HCT116 (cell line): ENCODE measurements at regions not wholly inside any gene's neighbourhood (a gene's known extent, or its start where the extent isn't known, plus 50 kb on each side); places are given as distances from the start of the nearest gene placed in this dataset.

Experiments
- ATAC-seq: fragments of 200-7000 bp; cut with Tn5 transposase; 2 replicates; pipeline ENCODE4 v1.9.1; 2020; ENCODE audit warnings: mild to moderate bottlenecking, moderate library complexity
- BruUV-seq: library from RNA; stranded (reverse); fragments of 400-500 nt; replicated peaks from 2 replicates; lab custom pipeline; 2021; lab: Mats Ljungman, UMichigan
- CTCF ChIA-PET: fragments of 300-600 bp; sonication (Branson Sonifier 250); formaldehyde crosslinking; loops from one replicate; lab custom pipeline; 2021; ENCODE audit warnings: antibody characterized with exemption; lab: Charles Lee
- POLR2A ChIA-PET: fragments of 300-600, 350-600 bp; sonication (Branson Sonifier 250); formaldehyde crosslinking; loops from one replicate; lab custom pipeline; 2021; ENCODE audit warnings: antibody characterized with exemption; lab: Charles Lee
- RAD21 ChIA-PET, 2 experiments: fragments of 300-600 bp; sonication (Branson Sonifier 250); formaldehyde crosslinking; loops; one replicate each; lab custom pipeline; 2023; ENCODE audit warnings: low total read pairs in 2 of 2; ENCODE audit not compliant: uncharacterized antibody in 2 of 2, unreplicated experiment in 2 of 2, low non-redundant PET in 1 of 2; lab: Charles Lee
- DNase-seq: peaks from one replicate; pipeline ENCODE4 v3.0.0-alpha.2; 2010; ENCODE audit warnings: low read depth, low spot score
- H2AFZ ChIP-seq: fragments of 200-600 bp; shearing (Covaris generic), sonication (generic); 2 replicates; pipeline ENCODE4 v1.6.1; 2017; ENCODE audit warnings: low read depth, mixed run types, mixed read lengths, antibody characterized with exemption, low read length; ENCODE audit not compliant: poor library complexity, severe bottlenecking
- H3K27ac ChIP-seq: 2 replicates; pipeline ENCODE4 v1.5.1; 2012; ENCODE audit warnings: low read depth, low read length
- H3K27me3 ChIP-seq: fragments of 200-600 bp; sonication (generic); 2 replicates; pipeline ENCODE4 v1.6.1; 2016; ENCODE audit warnings: mixed run types, low read length, mixed read lengths; ENCODE audit not compliant: insufficient read depth
- H3K36me3 ChIP-seq, 2 experiments: fragments of 200-500 bp in 1 of 2; fragments of 200-600 bp in 1 of 2; sonication (Bioruptor generic) in 1 of 2; sonication (generic) in 1 of 2; 2 replicates each; pipeline versions ENCODE4 v1.5.1 to v1.6.1; 2014 to 2016; ENCODE audit warnings: low read length in 2 of 2, inconsistent platforms in 1 of 2, mixed read lengths in 1 of 2, mixed run types in 1 of 2; ENCODE audit not compliant: insufficient read depth in 2 of 2, control insufficient read depth in 1 of 2
- H3K4me1 ChIP-seq, 2 experiments: fragments of 200-600 bp in 1 of 2; sonication (generic) in 1 of 2; 2 replicates each; pipeline versions ENCODE4 v1.5.1 to v1.6.1; 2012 to 2017; ENCODE audit warnings: low read length in 2 of 2, inconsistent platforms in 1 of 2, mild to moderate bottlenecking in 1 of 2, mixed read lengths in 1 of 2, mixed run types in 1 of 2, moderate library complexity in 1 of 2; ENCODE audit not compliant: insufficient read depth in 2 of 2, control insufficient read depth in 1 of 2
- H3K4me2 ChIP-seq: fragments of 200-600 bp; sonication (generic); 2 replicates; pipeline ENCODE4 v1.6.1; 2017; ENCODE audit warnings: mixed run types, low read length, mixed read lengths
- H3K4me3 ChIP-seq, 2 experiments: fragments of 200-600 bp in 1 of 2; sonication (generic) in 1 of 2; replicated peaks in 1 of 2; 2 replicates each; pipeline ENCODE4 v1.5.1; 2011 to 2016; ENCODE audit warnings: low read length in 2 of 2, control low read depth in 1 of 2, low read depth in 1 of 2, mild to moderate bottlenecking in 1 of 2, mixed read lengths in 1 of 2, mixed run types in 1 of 2
- H3K79me2 ChIP-seq: fragments of 200-600 bp; sonication (generic); 2 replicates; pipeline ENCODE4 v1.6.1; 2017; ENCODE audit warnings: mild to moderate bottlenecking, mixed run types, low read length, moderate library complexity, mixed read lengths; ENCODE audit not compliant: insufficient read depth
- H3K9ac ChIP-seq: fragments of 200-600 bp; sonication (generic); 2 replicates; pipeline ENCODE4 v1.6.1; 2016; ENCODE audit warnings: low read length, mixed read lengths
- H3K9me2 ChIP-seq: fragments of 200-600 bp; sonication (generic), shearing (Covaris generic); 2 replicates; pipeline ENCODE4 v1.6.1; 2017; ENCODE audit warnings: mixed run types, mild to moderate bottlenecking, moderate library complexity; ENCODE audit not compliant: insufficient read depth
- H3K9me3 ChIP-seq, 2 experiments: fragments of 200-500 bp in 1 of 2; fragments of 200-600 bp in 1 of 2; sonication (Bioruptor generic) in 1 of 2; sonication (generic) in 1 of 2; 2 replicates each; pipeline ENCODE4 v1.6.1; 2014 to 2017; ENCODE audit warnings: low read length in 2 of 2, mixed read lengths in 2 of 2, inconsistent platforms in 1 of 2, low read depth in 1 of 2, mild to moderate bottlenecking in 1 of 2, mixed run types in 1 of 2, moderate library complexity in 1 of 2; ENCODE audit not compliant: control insufficient read depth in 1 of 2, insufficient read depth in 1 of 2
- H4K20me1 ChIP-seq: fragments of 200-600 bp; sonication (generic), shearing (Covaris generic); 2 replicates; pipeline ENCODE4 v1.6.1; 2017; ENCODE audit warnings: mixed run types, mild to moderate bottlenecking, moderate library complexity; ENCODE audit not compliant: insufficient read depth
- ATF3 ChIP-seq: IDR thresholded peaks from 2 replicates; pipeline ENCODE4 v1.6.1; 2012
- CEBPB ChIP-seq: IDR thresholded peaks from 2 replicates; pipeline ENCODE4 v1.6.1; 2012; ENCODE audit warnings: low read depth
- EGR1 ChIP-seq: IDR thresholded peaks from 2 replicates; pipeline ENCODE4 v1.6.1; 2012; ENCODE audit warnings: low read depth
- EZH2 ChIP-seq: fragments of 200-600 bp; sonication (generic); IDR thresholded peaks from 2 replicates; pipeline ENCODE4 v1.6.1; 2017; ENCODE audit warnings: antibody characterized with exemption, mixed run types
- MAX ChIP-seq: IDR thresholded peaks from 2 replicates; pipeline ENCODE4 v1.6.1; 2012
- SIN3A ChIP-seq: IDR thresholded peaks from 2 replicates; pipeline ENCODE4 v1.6.1; 2012; ENCODE audit warnings: low read depth
- TCF7L2 ChIP-seq: IDR thresholded peaks from 2 replicates; pipeline ENCODE4 v1.7.0; 2011; ENCODE audit warnings: borderline replicate concordance, inconsistent platforms; ENCODE audit not compliant: insufficient read depth, insufficient read length; ENCODE audit errors: extremely low read depth
- ZBTB33 ChIP-seq: IDR thresholded peaks from 2 replicates; pipeline ENCODE4 v1.6.1; 2011; ENCODE audit warnings: mild to moderate bottlenecking, low read length, moderate library complexity; ENCODE audit not compliant: insufficient replicate concordance; ENCODE audit errors: extremely low read depth
- ZFX ChIP-seq: fragments of 450-650 bp; IDR thresholded peaks from 2 replicates; pipeline ENCODE4 v1.6.1; 2017
- intact Hi-C: fragments of 100-400 bp; cut with micrococcal nuclease; formaldehyde crosslinking; loops from 2 replicates; pipeline ENCODE4 v1.10.0; 2022

- Histone ChIP-seq H3K4me1 (no peaks in the 10 kb centered on the region), H3K9me3 (peaks cover 3 to 6% of the 10 kb centered on the region in 2 experiments; a peak in 2 of 4 replicates), H4K20me1 (no peaks in the 10 kb centered on the region), H3K79me2 (no peaks in the 10 kb centered on the region), H2AFZ (no peak overlapping the region), H3K27me3 (no peaks in the 10 kb centered on the region), H3K9me2 (no peaks in the 10 kb centered on the region), H3K4me3 (no peak overlapping the region), H3K4me2 (no peak overlapping the region), H3K36me3 (no peaks in the 10 kb centered on the region), H3K9ac (no peak overlapping the region), H3K27ac (no peak overlapping the region)
- POLR2A ChIA-PET, result no interaction called here
- no TSS peak for BruUV-seq
- RAD21 ChIA-PET, result no interaction called here
- no peak for ATAC-seq
- intact Hi-C loops, result no loop called here
- no peak for DNase-seq
- CTCF ChIA-PET, result no interaction called here
- TF ChIP-seq EZH2 (no peak), TCF7L2 (no peak), SIN3A (no peak), EGR1 (no peak), MAX (no peak), ZFX (no peak), ATF3 (no peak), CEBPB (no peak), ZBTB33 (no peak)
Observed at GRCh38 chr2:125681576-125681975, 974.4 kb upstream of the GYPC start.
